Peyer's patch (tissue), 4 donors: ENCODE measurements at regions not wholly inside any gene's neighbourhood (a gene's known extent, or its start where the extent isn't known, plus 50 kb on each side); places are given as distances from the start of the nearest gene placed in this dataset.

ENCODE experiments used
- CTCF ChIP-seq, 6 experiments: fragments of 450-650 bp in 4 of 6; fragments of 200-600 bp in 2 of 6; sonication (generic) in 1 of 6; IDR thresholded peaks; one replicate each; pipeline ENCODE4 v1.5.1; 2017 to 2019; ENCODE audit warnings: antibody characterized with exemption in 6 of 6, mild to moderate bottlenecking in 3 of 6, moderate library complexity in 1 of 6
- POLR2A ChIP-seq, 2 donors: fragments of 450-650 bp; IDR thresholded peaks; one replicate each; pipeline ENCODE4 v1.5.1; 2017; ENCODE audit warnings: antibody characterized with exemption in 2 of 2, mild to moderate bottlenecking in 2 of 2, moderate library complexity in 2 of 2

- TF ChIP-seq POLR2A (IDR thresholded peaks at IDR 0.05) = no peak
- TF ChIP-seq CTCF (IDR thresholded peaks at IDR 0.05) = no peak
Measured at GRCh38 chr20:40176098-40176841, 512.8 kb downstream of the MAFB start.
